Vagina (tissue), 2 donors: ENCODE measurements at regions not wholly inside any gene's neighbourhood (a gene's known extent, or its start where the extent isn't known, plus 50 kb on each side); places are given as distances from the start of the nearest gene placed in this dataset.

Source experiments
- DNase-seq, 2 donors: peaks; one replicate each; pipeline ENCODE4 v3.0.0-alpha.2; 2017; ENCODE audit errors: extremely low spot score in 2 of 2
- H3K27ac ChIP-seq: fragments of 200-600 bp; sonication (generic); one replicate; pipeline ENCODE4 v1.5.1; 2019
- H3K27me3 ChIP-seq: fragments of 200-600 bp; sonication (generic); one replicate; pipeline ENCODE4 v1.5.1; 2019
- H3K36me3 ChIP-seq, 2 donors: fragments of 200-600 bp; sonication (generic); one replicate each; pipeline ENCODE4 v1.5.1; 2017 to 2019
- H3K4me1 ChIP-seq: fragments of 200-600 bp; sonication (generic); one replicate; pipeline ENCODE4 v1.5.1; 2019
- H3K4me3 ChIP-seq, 2 donors: fragments of 200-600 bp; sonication (generic); 1 replicate in 1 of 2; 2 replicates in 1 of 2; pipeline ENCODE4 v1.5.1; 2016 to 2019
- H3K9me3 ChIP-seq: fragments of 200-600 bp; sonication (generic); one replicate; pipeline ENCODE4 v1.5.1; 2019
- POLR2A ChIP-seq, 2 donors: fragments of 450-650 bp; IDR thresholded peaks; one replicate each; pipeline ENCODE4 v1.6.1; 2017; ENCODE audit warnings: antibody characterized with exemption in 2 of 2, mild to moderate bottlenecking in 2 of 2, moderate library complexity in 2 of 2
- POLR2AphosphoS5 ChIP-seq, 2 donors: sonication (generic); formaldehyde crosslinking; IDR thresholded peaks; one replicate each; pipeline ENCODE4 v1.9.0; 2017; ENCODE audit warnings: antibody characterized with exemption in 2 of 2, mild to moderate bottlenecking in 2 of 2, low read depth in 1 of 2; ENCODE audit not compliant: insufficient read depth in 1 of 2
- intact Hi-C: fragments of 100-400 bp; cut with DNase I; formaldehyde crosslinking; loops from one replicate; pipeline ENCODE4 v1.15.1; 2023
- TF ChIP-seq, protein P1 (sequence below), 3 experiments: fragments of 450-650 bp in 2 of 3; fragments of 200-600 bp in 1 of 3; sonication (generic) in 1 of 3; IDR thresholded peaks; one replicate each; pipeline ENCODE4 v1.5.1; 2017 to 2019; ENCODE audit warnings: antibody characterized with exemption in 3 of 3, mild to moderate bottlenecking in 2 of 3, moderate library complexity in 2 of 3

GRCh38 chr1:234978397-234979295, 150.0 kb downstream of the TOMM20 start:
- peak; percentile 24 to 63 for TF ChIP-seq POLR2AphosphoS5 (IDR thresholded peaks at IDR 0.05; ENCODE audit: insufficient read depth in 1 of 2, low read depth in 1 of 2)
- TF ChIP-seq, protein P1, sequence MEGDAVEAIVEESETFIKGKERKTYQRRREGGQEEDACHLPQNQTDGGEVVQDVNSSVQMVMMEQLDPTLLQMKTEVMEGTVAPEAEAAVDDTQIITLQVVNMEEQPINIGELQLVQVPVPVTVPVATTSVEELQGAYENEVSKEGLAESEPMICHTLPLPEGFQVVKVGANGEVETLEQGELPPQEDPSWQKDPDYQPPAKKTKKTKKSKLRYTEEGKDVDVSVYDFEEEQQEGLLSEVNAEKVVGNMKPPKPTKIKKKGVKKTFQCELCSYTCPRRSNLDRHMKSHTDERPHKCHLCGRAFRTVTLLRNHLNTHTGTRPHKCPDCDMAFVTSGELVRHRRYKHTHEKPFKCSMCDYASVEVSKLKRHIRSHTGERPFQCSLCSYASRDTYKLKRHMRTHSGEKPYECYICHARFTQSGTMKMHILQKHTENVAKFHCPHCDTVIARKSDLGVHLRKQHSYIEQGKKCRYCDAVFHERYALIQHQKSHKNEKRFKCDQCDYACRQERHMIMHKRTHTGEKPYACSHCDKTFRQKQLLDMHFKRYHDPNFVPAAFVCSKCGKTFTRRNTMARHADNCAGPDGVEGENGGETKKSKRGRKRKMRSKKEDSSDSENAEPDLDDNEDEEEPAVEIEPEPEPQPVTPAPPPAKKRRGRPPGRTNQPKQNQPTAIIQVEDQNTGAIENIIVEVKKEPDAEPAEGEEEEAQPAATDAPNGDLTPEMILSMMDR (IDR thresholded peaks at IDR 0.05): no peak
- peak overlapping the region in 1 of 2 donors; percentile 5 for H3K4me3 ChIP-seq
- no peak for DNase-seq

GRCh38 chr1:234977875-234978396, 150.7 kb downstream of the TOMM20 start:
- Histone ChIP-seq H3K4me1 (peaks cover 72% of the 10 kb centered on the region), H3K27ac (peak overlapping the region; percentile 85), H3K4me3 (no peak overlapping the region), H3K27me3 (no peaks in the 10 kb centered on the region), H3K36me3 (no peaks in the 10 kb centered on the region), H3K9me3 (no peaks in the 10 kb centered on the region)
- intact Hi-C loops: loop anchor here (5.0 to 10.0 kb wide), 3 partner anchors 53 to 483 kb away; no protein-coding TSS in a partner anchor
- TF ChIP-seq, protein P1 (IDR thresholded peaks at IDR 0.05): no peak
- no peak for TF ChIP-seq POLR2A (IDR thresholded peaks at IDR 0.05)
- TF ChIP-seq POLR2AphosphoS5 (IDR thresholded peaks at IDR 0.05; ENCODE audit: insufficient read depth in 1 of 2, low read depth in 1 of 2): no peak
- DNase-seq: no peak

More at GRCh38 chr1:234978397-234979295, 150.0 kb downstream of the TOMM20 start:
- Histone ChIP-seq H3K36me3 (no peaks in the 10 kb centered on the region), H3K4me1 (peaks cover 77% of the 10 kb centered on the region), H3K27me3 (no peaks in the 10 kb centered on the region), H3K27ac (peak overlapping the region; percentile 85), H3K9me3 (no peaks in the 10 kb centered on the region)
- intact Hi-C loops: loop anchor here (5.0 to 10.0 kb wide), 3 partner anchors 54 to 484 kb away; no protein-coding TSS in a partner anchor

DNA sequence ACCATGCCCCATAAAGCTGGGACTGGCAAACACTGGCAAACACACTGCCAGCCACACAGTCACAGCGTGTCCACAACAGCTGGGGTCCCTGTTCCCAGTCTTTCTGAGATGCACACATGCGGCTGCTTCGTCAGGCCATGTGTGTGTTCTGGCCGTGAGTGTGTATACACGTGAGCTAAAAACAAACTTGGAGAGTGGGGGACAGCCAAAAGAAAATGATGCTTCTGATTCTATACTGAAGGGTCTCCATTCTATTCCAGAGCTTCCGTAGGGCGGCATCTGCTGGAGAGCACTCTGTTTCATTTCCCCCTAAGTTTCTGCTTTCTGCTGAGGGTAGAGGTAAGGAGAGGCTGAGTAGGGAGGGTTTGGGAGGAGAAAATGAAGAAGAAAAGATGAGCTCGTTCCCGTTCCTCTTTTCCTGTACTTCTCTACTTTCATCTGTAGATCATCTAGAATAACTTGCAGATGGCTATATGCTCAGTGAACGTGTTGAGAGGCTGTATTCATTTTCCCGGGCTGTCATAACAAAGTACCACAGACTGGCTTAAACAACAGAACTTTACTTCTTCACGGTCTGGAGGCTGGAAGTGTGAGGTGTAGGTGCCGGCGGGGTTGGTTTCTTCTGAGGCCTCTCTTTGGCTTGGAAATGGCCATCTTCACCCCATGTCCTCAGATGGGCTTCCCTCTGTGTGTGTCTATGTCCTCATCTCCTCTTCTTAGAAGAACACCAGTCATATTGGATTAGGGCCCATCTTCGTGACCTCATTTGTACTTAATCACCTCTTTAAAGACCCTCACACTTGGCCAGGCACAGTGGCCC, 151.6 kb downstream of the TOMM20 start:
- no peak overlapping the region for H3K4me3 ChIP-seq
- DNase-seq: no peak
- H3K36me3 ChIP-seq: no peaks in the 10 kb centered on the region
- intact Hi-C loops: loop anchor here (5.0 to 10.0 kb wide), 3 partner anchors 52 to 482 kb away; no protein-coding TSS in a partner anchor
- peaks cover 72% of the 10 kb centered on the region for H3K4me1 ChIP-seq
- peak overlapping the region; percentile 85 for H3K27ac ChIP-seq
- H3K9me3 ChIP-seq: no peaks in the 10 kb centered on the region
- TF ChIP-seq POLR2A (IDR thresholded peaks at IDR 0.05) (no peak), POLR2AphosphoS5 (IDR thresholded peaks at IDR 0.05; ENCODE audit: insufficient read depth in 1 of 2, low read depth in 1 of 2) (no peak)
- TF ChIP-seq, protein P1 (IDR thresholded peaks at IDR 0.05): no peak
- no peaks in the 10 kb centered on the region for H3K27me3 ChIP-seq

DNA sequence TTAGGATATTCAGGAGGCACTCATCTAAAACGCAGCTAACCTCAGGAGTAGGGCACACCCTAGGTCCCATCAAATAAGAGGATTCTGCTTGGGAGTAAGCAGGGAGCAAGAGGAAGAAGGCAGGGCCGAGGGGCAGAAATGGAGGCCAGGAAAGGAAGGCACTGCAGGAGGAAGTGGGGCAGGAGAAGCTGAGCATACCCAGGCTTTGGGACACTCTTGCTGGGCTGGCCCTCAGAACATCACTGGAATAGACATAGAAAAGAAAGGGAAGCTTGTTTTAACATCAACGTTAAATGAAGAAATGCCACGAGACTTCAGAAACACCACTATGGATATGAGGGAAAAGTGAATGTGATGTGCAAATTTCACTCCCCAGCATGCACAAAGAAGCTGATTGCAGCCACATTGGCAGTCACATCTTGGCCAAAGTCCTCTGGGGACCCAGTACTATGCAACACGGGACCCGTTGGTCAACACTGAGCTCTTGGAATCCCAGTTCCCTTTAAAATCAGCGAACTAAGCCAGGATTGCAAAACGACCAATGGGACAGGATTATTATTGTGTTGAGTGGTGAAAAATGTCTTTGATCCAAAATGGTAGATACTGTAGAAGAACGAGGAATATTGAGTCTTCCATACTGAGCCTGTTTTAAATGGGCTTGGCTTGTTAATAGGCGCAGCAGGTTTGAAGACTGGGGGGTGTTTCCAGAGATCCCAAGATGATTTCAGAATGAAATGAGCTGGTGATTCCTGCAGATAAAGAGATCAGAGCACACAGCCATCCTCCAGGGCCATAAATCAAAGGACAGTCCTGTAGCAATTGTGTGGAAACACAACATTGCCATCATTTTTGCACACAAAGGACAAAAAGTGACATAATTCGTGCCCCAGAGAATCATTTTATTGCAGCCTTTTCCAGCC, 152.4 kb downstream of the TOMM20 start:
- no peaks in the 10 kb centered on the region for H3K27me3 ChIP-seq
- peaks cover 76% of the 10 kb centered on the region for H3K4me1 ChIP-seq
- intact Hi-C loops: loop anchor here (5.0 to 10.0 kb wide), 3 partner anchors 51 to 481 kb away; no protein-coding TSS in a partner anchor
- H3K4me3 ChIP-seq: no peak overlapping the region
- no peaks in the 10 kb centered on the region for H3K9me3 ChIP-seq
- no peaks in the 10 kb centered on the region for H3K36me3 ChIP-seq
- peak overlapping the region; percentile 85 for H3K27ac ChIP-seq
- no peak for TF ChIP-seq POLR2AphosphoS5 (IDR thresholded peaks at IDR 0.05; ENCODE audit: insufficient read depth in 1 of 2, low read depth in 1 of 2)
- TF ChIP-seq, protein P1 (IDR thresholded peaks at IDR 0.05): no peak
- TF ChIP-seq POLR2A (IDR thresholded peaks at IDR 0.05): no peak
- DNase-seq: no peak
